Activated T-helper 17 cell treated with anti-CD3 and anti-CD28 coated beads, Interleukin-2, amount 50 U/mL, for 72 hours (primary cell): ENCODE measurements at regions not wholly inside any gene's neighbourhood (a gene's known extent, or its start where the extent isn't known, plus 50 kb on each side); places are given as distances from the start of the nearest gene placed in this dataset.
A peak's percentile ranks its signal among the peaks of the same experiment; 100 is the strongest.

Experiments
- ATAC-seq: fragments of 150-1000 bp; cut with Tn5 transposase; replicated peaks from 2 replicates; pipeline ENCODE4 v1.10.0; 2021; ENCODE audit warnings: mild to moderate bottlenecking, moderate library complexity
- H3K27ac Mint-ChIP-seq: one replicate; pipeline ENCODE4 v1.8.0; 2022; ENCODE audit warnings: mixed read lengths
- H3K27me3 Mint-ChIP-seq: one replicate; pipeline ENCODE4 v1.8.0; 2022; ENCODE audit warnings: mixed read lengths
- H3K36me3 Mint-ChIP-seq: one replicate; pipeline ENCODE4 v1.8.0; 2022; ENCODE audit warnings: low read depth, mild to moderate bottlenecking, mixed read lengths
- H3K4me1 Mint-ChIP-seq: one replicate; pipeline ENCODE4 v1.8.0; 2022; ENCODE audit warnings: mixed read lengths
- H3K4me3 Mint-ChIP-seq: one replicate; pipeline ENCODE4 v1.8.0; 2022; ENCODE audit warnings: mild to moderate bottlenecking, mixed read lengths
- H3K9me3 Mint-ChIP-seq: one replicate; pipeline ENCODE4 v1.8.0; 2022; ENCODE audit warnings: mixed read lengths

GRCh38 chr1:30149226-30149625, 574.2 kb downstream of the MATN1 start:
- H3K27ac Mint-ChIP-seq, result no peak overlapping the region
- H3K9me3 Mint-ChIP-seq, result peaks cover 9% of the 10 kb centered on the region
- ATAC-seq, result no peak
- H3K4me1 Mint-ChIP-seq, result peaks cover 10% of the 10 kb centered on the region
- H3K4me3 Mint-ChIP-seq, result no peak overlapping the region
- H3K27me3 Mint-ChIP-seq, result peaks cover 23% of the 10 kb centered on the region
- H3K36me3 Mint-ChIP-seq, result no peaks in the 10 kb centered on the region

GRCh38 chr1:30148676-30149075, 574.7 kb downstream of the MATN1 start:
- ATAC-seq, result no peak
- Mint-ChIP-seq H3K4me1 (peaks cover 6% of the 10 kb centered on the region), H3K9me3 (peaks cover 13% of the 10 kb centered on the region), H3K36me3 (no peaks in the 10 kb centered on the region), H3K27ac (no peak overlapping the region), H3K27me3 (peaks cover 28% of the 10 kb centered on the region), H3K4me3 (no peak overlapping the region)

GRCh38 chr1:30147188-30147587, 576.2 kb downstream of the MATN1 start:
- no peak overlapping the region for H3K27ac Mint-ChIP-seq
- ATAC-seq, result no peak
- peaks cover 5% of the 10 kb centered on the region for H3K4me1 Mint-ChIP-seq
- no peak overlapping the region for H3K4me3 Mint-ChIP-seq
- H3K9me3 Mint-ChIP-seq, result peaks cover 13% of the 10 kb centered on the region
- no peaks in the 10 kb centered on the region for H3K36me3 Mint-ChIP-seq
- peaks cover 28% of the 10 kb centered on the region for H3K27me3 Mint-ChIP-seq

- ATAC-seq, result no peak
- Mint-ChIP-seq H3K4me1 (peaks cover 5% of the 10 kb centered on the region), H3K9me3 (peaks cover 11% of the 10 kb centered on the region), H3K4me3 (no peak overlapping the region), H3K36me3 (no peaks in the 10 kb centered on the region), H3K27ac (no peak overlapping the region), H3K27me3 (peaks cover 28% of the 10 kb centered on the region)
Measured at GRCh38 chr1:30146448-30146847, 576.9 kb downstream of the MATN1 start.

- ATAC-seq, result no peak
- H3K9me3 Mint-ChIP-seq, result peaks cover 6% of the 10 kb centered on the region
- no peaks in the 10 kb centered on the region for H3K36me3 Mint-ChIP-seq
Measured at GRCh38 chr1:30145723-30146303, 577.6 kb downstream of the MATN1 start.

GRCh38 chr1:30144831-30145230, 578.6 kb downstream of the MATN1 start:
- Mint-ChIP-seq H3K27ac (no peak overlapping the region), H3K9me3 (peaks cover 6% of the 10 kb centered on the region), H3K36me3 (no peaks in the 10 kb centered on the region), H3K4me1 (peaks cover 5% of the 10 kb centered on the region), H3K4me3 (no peak overlapping the region), H3K27me3 (peaks cover 28% of the 10 kb centered on the region)
- ATAC-seq, result no peak

More at GRCh38 chr1:30145723-30146303, 577.6 kb downstream of the MATN1 start:
- no peak overlapping the region for H3K4me3 Mint-ChIP-seq
- H3K27ac Mint-ChIP-seq, result peak overlapping the region; percentile 20
- H3K27me3 Mint-ChIP-seq, result peaks cover 28% of the 10 kb centered on the region
- H3K4me1 Mint-ChIP-seq, result peaks cover 5% of the 10 kb centered on the region

GRCh38 chr1:30143517-30143916, 579.9 kb downstream of the MATN1 start:
- peaks cover 6% of the 10 kb centered on the region for H3K9me3 Mint-ChIP-seq
- no peak overlapping the region for H3K27ac Mint-ChIP-seq
- H3K4me3 Mint-ChIP-seq, result no peak overlapping the region
- peaks cover 31% of the 10 kb centered on the region for H3K27me3 Mint-ChIP-seq
- peaks cover 5% of the 10 kb centered on the region for H3K4me1 Mint-ChIP-seq
- no peak for ATAC-seq
- no peaks in the 10 kb centered on the region for H3K36me3 Mint-ChIP-seq

GRCh38 chr1:30140566-30140965, 582.8 kb downstream of the MATN1 start:
- no peak overlapping the region for H3K27ac Mint-ChIP-seq
- H3K27me3 Mint-ChIP-seq, result peaks cover 20% of the 10 kb centered on the region
- peaks cover 6% of the 10 kb centered on the region for H3K9me3 Mint-ChIP-seq
- no peak for ATAC-seq
- no peak overlapping the region for H3K4me3 Mint-ChIP-seq
- H3K4me1 Mint-ChIP-seq, result peaks cover 3% of the 10 kb centered on the region
- no peaks in the 10 kb centered on the region for H3K36me3 Mint-ChIP-seq

GRCh38 chr1:30138891-30139290, 584.5 kb downstream of the MATN1 start:
- no peaks in the 10 kb centered on the region for H3K36me3 Mint-ChIP-seq
- no peak for ATAC-seq
- no peak overlapping the region for H3K27ac Mint-ChIP-seq
- no peak overlapping the region for H3K4me3 Mint-ChIP-seq
- H3K4me1 Mint-ChIP-seq, result no peaks in the 10 kb centered on the region
- H3K27me3 Mint-ChIP-seq, result peaks cover 5% of the 10 kb centered on the region
- peaks cover 1% of the 10 kb centered on the region for H3K9me3 Mint-ChIP-seq

GRCh38 chr1:30137001-30137400, 586.4 kb downstream of the MATN1 start:
- H3K9me3 Mint-ChIP-seq, result no peaks in the 10 kb centered on the region
- no peak overlapping the region for H3K27ac Mint-ChIP-seq
- H3K4me1 Mint-ChIP-seq, result no peaks in the 10 kb centered on the region
- peaks cover 3% of the 10 kb centered on the region for H3K27me3 Mint-ChIP-seq
- H3K4me3 Mint-ChIP-seq, result no peak overlapping the region
- ATAC-seq, result no peak
- no peaks in the 10 kb centered on the region for H3K36me3 Mint-ChIP-seq

- Mint-ChIP-seq H3K9me3 (no peaks in the 10 kb centered on the region), H3K4me1 (no peaks in the 10 kb centered on the region), H3K27ac (no peak overlapping the region), H3K27me3 (peaks cover 3% of the 10 kb centered on the region), H3K36me3 (no peaks in the 10 kb centered on the region), H3K4me3 (no peak overlapping the region)
- ATAC-seq, result no peak
Measured at GRCh38 chr1:30135698-30136097, 587.7 kb downstream of the MATN1 start.

- Mint-ChIP-seq H3K27ac (no peak overlapping the region), H3K36me3 (no peaks in the 10 kb centered on the region), H3K4me3 (no peak overlapping the region), H3K4me1 (no peaks in the 10 kb centered on the region), H3K27me3 (peaks cover 3% of the 10 kb centered on the region), H3K9me3 (no peaks in the 10 kb centered on the region)
- no peak for ATAC-seq
Measured at GRCh38 chr1:30134466-30135217, 588.7 kb downstream of the MATN1 start.

GRCh38 chr1:30133414-30134055, 589.9 kb downstream of the MATN1 start:
- Mint-ChIP-seq H3K27ac (no peak overlapping the region), H3K4me3 (no peak overlapping the region), H3K9me3 (no peaks in the 10 kb centered on the region), H3K36me3 (no peaks in the 10 kb centered on the region), H3K4me1 (no peaks in the 10 kb centered on the region), H3K27me3 (peaks cover under 1% of the 10 kb centered on the region)
- no peak for ATAC-seq

- ATAC-seq, result no peak
- Mint-ChIP-seq H3K27ac (no peak overlapping the region), H3K4me3 (no peak overlapping the region), H3K9me3 (no peaks in the 10 kb centered on the region), H3K4me1 (no peaks in the 10 kb centered on the region), H3K36me3 (no peaks in the 10 kb centered on the region), H3K27me3 (no peaks in the 10 kb centered on the region)
Measured at GRCh38 chr1:30132602-30133286, 590.6 kb downstream of the MATN1 start.
